H1 (cell line): ENCODE measurements at regions not wholly inside any gene's neighbourhood (a gene's known extent, or its start where the extent isn't known, plus 50 kb on each side); places are given as distances from the start of the nearest gene placed in this dataset.

Experiments
- CTCF ChIA-PET: fragments of 300-600 bp; sonication (Branson Sonifier 250); formaldehyde crosslinking; loops from one replicate; lab custom pipeline; 2021; ENCODE audit not compliant: partially characterized antibody; lab: Charles Lee
- POLR2A ChIA-PET: fragments of 300-600 bp; sonication (Branson Sonifier 250); formaldehyde crosslinking; loops from one replicate; lab custom pipeline; 2021; ENCODE audit warnings: inconsistent platforms; ENCODE audit not compliant: partially characterized antibody; lab: Charles Lee
- DNase-seq, 2 experiments: peaks; one replicate each; pipeline versions ENCODE4 v3.0.0 to v3.0.0-alpha.2; 2010 to 2022; ENCODE audit warnings: low spot score in 2 of 2, low read depth in 1 of 2, mixed read lengths in 1 of 2
- FAIRE-seq: peaks from 2 replicates; lab custom pipeline; 2011; peaks lifted over from hg19 to GRCh38; lab: Jason Lieb, UNC
- H2AFZ ChIP-seq: 2 replicates; pipeline ENCODE4 v1.8.1; 2012; ENCODE audit warnings: low read length, inconsistent platforms
- H2AK5ac ChIP-seq: 2 replicates; pipeline ENCODE4 v1.6.1; 2013; ENCODE audit warnings: low read depth, low read length
- H2BK120ac ChIP-seq: replicated peaks from 2 replicates; pipeline ENCODE3; 2013; ENCODE audit warnings: low read depth, low read length, inconsistent platforms
- H2BK12ac ChIP-seq: 2 replicates; pipeline ENCODE4 v1.6.1; 2013; ENCODE audit warnings: low read depth, low read length
- H2BK15ac ChIP-seq: 2 replicates; pipeline ENCODE4 v1.6.1; 2013; ENCODE audit warnings: low read length
- H2BK20ac ChIP-seq: 2 replicates; pipeline ENCODE4 v1.6.1; 2013; ENCODE audit warnings: low read length
- H2BK5ac ChIP-seq: 2 replicates; pipeline ENCODE4 v1.6.1; 2013; ENCODE audit warnings: low read depth, low read length
- H3K14ac ChIP-seq: 2 replicates; pipeline ENCODE4 v1.6.1; 2013; ENCODE audit warnings: inconsistent platforms; ENCODE audit not compliant: insufficient read length
- H3K18ac ChIP-seq: 2 replicates; pipeline ENCODE4 v1.6.1; 2013; ENCODE audit warnings: low read length; ENCODE audit errors: extremely low read depth
- H3K23ac ChIP-seq: 2 replicates; pipeline ENCODE4 v1.6.1; 2013; ENCODE audit warnings: inconsistent platforms; ENCODE audit not compliant: insufficient read length
- H3K23me2 ChIP-seq: 2 replicates; pipeline ENCODE4 v1.6.1; 2013; ENCODE audit warnings: low read depth, low read length
- H3K27ac ChIP-seq: 2 replicates; pipeline ENCODE4 v1.6.1; 2011; ENCODE audit warnings: low read depth, low read length, inconsistent platforms
- H3K27me3 ChIP-seq, 4 experiments: replicated peaks in 1 of 4; 1 replicate in 1 of 4; 2 replicates in 3 of 4; pipeline versions ENCODE4 v1.6.1 to v1.8.1; 2011 to 2013; ENCODE audit warnings: low read length in 3 of 4, mild to moderate bottlenecking in 3 of 4, inconsistent platforms in 2 of 4, mixed read lengths in 2 of 4, moderate library complexity in 1 of 4; ENCODE audit not compliant: control insufficient read depth in 3 of 4, insufficient read depth in 3 of 4; ENCODE audit errors: extremely low read depth in 1 of 4
- H3K36me3 ChIP-seq, 4 experiments: 2 replicates each; pipeline versions ENCODE4 v1.6.1 to v1.8.1; 2011 to 2013; ENCODE audit warnings: mild to moderate bottlenecking in 4 of 4, low read length in 3 of 4, moderate library complexity in 2 of 4, control low read depth in 1 of 4, inconsistent platforms in 1 of 4; ENCODE audit not compliant: insufficient read depth in 4 of 4, control insufficient read depth in 2 of 4
- H3K4ac ChIP-seq: replicated peaks from 2 replicates; pipeline ENCODE3; 2013; ENCODE audit warnings: low read length, low read depth, mixed read lengths, inconsistent platforms; ENCODE audit not compliant: insufficient read length
- H3K4me1 ChIP-seq, 4 experiments: replicated peaks in 1 of 4; 1 replicate in 1 of 4; 2 replicates in 3 of 4; pipeline versions ENCODE4 v1.6.1 to v1.8.1; 2011 to 2013; ENCODE audit warnings: low read length in 3 of 4, inconsistent platforms in 2 of 4, mixed read lengths in 1 of 4; ENCODE audit not compliant: insufficient read depth in 4 of 4, control insufficient read depth in 3 of 4
- H3K4me2 ChIP-seq, 2 experiments: 2 replicates each; pipeline versions ENCODE4 v1.6.1 to v1.8.1; 2011 to 2013; ENCODE audit warnings: low read depth in 2 of 2, low read length in 2 of 2, control low read depth in 1 of 2, inconsistent platforms in 1 of 2, mild to moderate bottlenecking in 1 of 2; ENCODE audit not compliant: insufficient read depth in 1 of 2
- H3K4me3 ChIP-seq, 4 experiments: fragments of 200-600, 300-600 bp in 1 of 4; sonication (generic), shearing (Covaris generic), sonication (Bioruptor Twin) in 1 of 4; 2 replicates each; pipeline versions ENCODE4 v1.5.1 to v1.8.1; 2011 to 2016; ENCODE audit warnings: low read length in 4 of 4, low read depth in 3 of 4, control low read depth in 2 of 4, inconsistent platforms in 2 of 4, mild to moderate bottlenecking in 2 of 4, mixed read lengths in 1 of 4, moderate library complexity in 1 of 4; ENCODE audit not compliant: insufficient read depth in 2 of 4; ENCODE audit errors: extremely low read depth in 1 of 4
- H3K56ac ChIP-seq: replicated peaks from 2 replicates; pipeline ENCODE3; 2013; ENCODE audit warnings: low read depth, mild to moderate bottlenecking, mixed read lengths, low read length, inconsistent platforms; ENCODE audit not compliant: insufficient read length
- H3K79me1 ChIP-seq: 2 replicates; pipeline ENCODE4 v1.6.1; 2013; ENCODE audit warnings: low read depth, low read length, control low read depth
- H3K79me2 ChIP-seq, 2 experiments: 2 replicates each; pipeline versions ENCODE4 v1.6.1 to v1.8.1; 2012 to 2013; ENCODE audit warnings: low read length in 2 of 2, mild to moderate bottlenecking in 2 of 2, inconsistent platforms in 1 of 2; ENCODE audit not compliant: insufficient read depth in 2 of 2, control insufficient read depth in 1 of 2
- H3K9ac ChIP-seq, 4 experiments: replicated peaks in 1 of 4; 1 replicate in 1 of 4; 2 replicates in 3 of 4; pipeline versions ENCODE4 v1.6.1 to v1.8.1; 2011 to 2013; ENCODE audit warnings: low read depth in 3 of 4, low read length in 3 of 4, control low read depth in 2 of 4, mild to moderate bottlenecking in 2 of 4, moderate library complexity in 2 of 4, inconsistent platforms in 1 of 4; ENCODE audit errors: extremely low read depth in 1 of 4
- H3K9me3 ChIP-seq, 2 experiments: 2 replicates each; pipeline versions ENCODE4 v1.6.1 to v1.8.1; 2012 to 2013; ENCODE audit warnings: mild to moderate bottlenecking in 2 of 2, moderate library complexity in 2 of 2, control low read depth in 1 of 2, inconsistent platforms in 1 of 2, low read depth in 1 of 2, low read length in 1 of 2, mixed read lengths in 1 of 2; ENCODE audit not compliant: insufficient read depth in 2 of 2
- H4K20me1 ChIP-seq, 2 experiments: replicated peaks in 1 of 2; 2 replicates each; pipeline versions ENCODE3 to v1.8.1; 2011 to 2013; ENCODE audit warnings: inconsistent platforms in 2 of 2, low read length in 2 of 2, mild to moderate bottlenecking in 1 of 2; ENCODE audit not compliant: insufficient read depth in 2 of 2, control insufficient read depth in 1 of 2
- H4K5ac ChIP-seq: 2 replicates; pipeline ENCODE4 v1.6.1; 2013; ENCODE audit warnings: low read length, low read depth, mixed read lengths, inconsistent platforms; ENCODE audit not compliant: insufficient read length
- H4K8ac ChIP-seq: 2 replicates; pipeline ENCODE4 v1.8.0; 2013; ENCODE audit warnings: mild to moderate bottlenecking, moderate library complexity, low read length, inconsistent platforms; ENCODE audit not compliant: insufficient read depth; ENCODE audit errors: extremely low read depth
- H4K91ac ChIP-seq: replicated peaks from 2 replicates; pipeline ENCODE3; 2013; ENCODE audit warnings: low read length, mixed read lengths, inconsistent platforms; ENCODE audit not compliant: insufficient read length
- BRCA1 ChIP-seq: IDR thresholded peaks from 2 replicates; pipeline ENCODE4 v1.6.1; 2012; ENCODE audit warnings: low read depth, low read length, improper control_type of control experiment
- whole genome bisulfite sequencing, 2 experiments: shearing (Covaris generic) in 1 of 2; methylation state at CpG; one replicate each; pipeline versions ENCODE4 v1.1.6 to v1.1.7; 2013 to 2015; ENCODE audit warnings: low lambda C conversion rate in 2 of 2, mixed read lengths in 2 of 2, inconsistent platforms in 1 of 2, low coverage in 1 of 2, missing lambda C conversion rate in 1 of 2; ENCODE audit not compliant: insufficient replicate concordance in 2 of 2, insufficient coverage in 1 of 2, insufficient read length in 1 of 2; ENCODE audit errors: extremely low coverage in 1 of 2, missing lambda C conversion rate in 1 of 2; 5-methylcytosine and 5-hydroxymethylcytosine counted together

DNA sequence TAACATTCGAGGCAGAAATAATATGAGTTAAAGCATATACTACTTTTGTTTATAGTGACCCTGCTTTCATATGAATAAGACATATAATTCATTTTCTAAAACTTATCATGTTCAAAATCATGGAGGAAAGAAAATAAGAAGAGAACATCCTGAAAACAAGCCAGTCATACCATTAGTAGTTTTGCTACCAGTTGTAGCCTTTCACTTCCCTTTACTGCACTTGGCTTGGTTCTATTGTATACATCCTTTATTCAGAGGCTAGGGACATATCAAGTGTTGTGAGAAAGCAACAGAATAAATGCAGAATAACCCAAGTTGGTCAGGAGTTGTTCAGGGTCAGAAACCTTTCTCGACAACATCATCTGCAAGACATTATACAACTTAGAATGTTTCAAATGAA lies 598.7 kb downstream of the SOX5 start:
- CTCF ChIA-PET, result interaction anchor here (1.1 kb wide), 1 partner anchor 10 kb away, joined by 4 read pairs; no protein-coding TSS in a partner anchor
- 88% methylated on average over 2 of the region's 2 CpGs; no CpG with 5 or more reads in 1 of the 2 experiments for WGBS, 2 experiments

More for the DNA sequence above, 598.7 kb downstream of the SOX5 start:
- no peak overlapping the region for H3K14ac ChIP-seq
- H3K23me2 ChIP-seq, result no peaks in the 10 kb centered on the region
- H4K91ac ChIP-seq, result no peak overlapping the region
- H2BK5ac ChIP-seq, result no peak overlapping the region
- no peak overlapping the region for H2BK12ac ChIP-seq
- no peak overlapping the region for H4K8ac ChIP-seq
- no peak overlapping the region for H3K18ac ChIP-seq
- no peak overlapping the region for H3K56ac ChIP-seq
- H3K4ac ChIP-seq, result no peak overlapping the region
- H2BK120ac ChIP-seq, result no peak overlapping the region
- FAIRE-seq (no peak), DNase-seq (no peak)
- H4K5ac ChIP-seq, result no peak overlapping the region
- no peak overlapping the region for H3K4me2 ChIP-seq
- no peak for TF ChIP-seq BRCA1
- POLR2A ChIA-PET, result no interaction called here
- H3K27me3 ChIP-seq, result no peaks in the 10 kb centered on the region
- H2BK15ac ChIP-seq, result no peak overlapping the region
- H3K9me3 ChIP-seq, result no peaks in the 10 kb centered on the region
- no peak overlapping the region for H2AK5ac ChIP-seq
- H3K4me1 ChIP-seq, result no peaks in the 10 kb centered on the region
- H4K20me1 ChIP-seq, result no peaks in the 10 kb centered on the region
- no peak overlapping the region for H3K9ac ChIP-seq
- H3K4me3 ChIP-seq, result no peak overlapping the region
- H3K79me1 ChIP-seq, result no peaks in the 10 kb centered on the region
- H3K27ac ChIP-seq, result no peak overlapping the region
- H2AFZ ChIP-seq, result no peak overlapping the region
- no peak overlapping the region for H2BK20ac ChIP-seq
- no peaks in the 10 kb centered on the region for H3K79me2 ChIP-seq
- H3K36me3 ChIP-seq, result no peaks in the 10 kb centered on the region
- H3K23ac ChIP-seq, result no peak overlapping the region
